GM21825 (cell line): ENCODE measurements at regions not wholly inside any gene's neighbourhood (a gene's known extent, or its start where the extent isn't known, plus 50 kb on each side); places are given as distances from the start of the nearest gene placed in this dataset.
"Not testable (repeated sequence)": the region's sequence is repeated elsewhere in the genome, so short reads cannot be mapped to it uniquely, and the experiment has no call there.

Source experiments
- ATAC-seq: cut with Tn5 transposase; IDR thresholded peaks from one replicate; pipeline ENCODE4 v1.9.1; 2021; ENCODE audit warnings: mild to moderate bottlenecking, moderate library complexity; ENCODE audit not compliant: unreplicated experiment

- no peak for ATAC-seq
Measured at GRCh38 chr2:39998617-39999016, 219.6 kb upstream of the THUMPD2 start.

DNA sequence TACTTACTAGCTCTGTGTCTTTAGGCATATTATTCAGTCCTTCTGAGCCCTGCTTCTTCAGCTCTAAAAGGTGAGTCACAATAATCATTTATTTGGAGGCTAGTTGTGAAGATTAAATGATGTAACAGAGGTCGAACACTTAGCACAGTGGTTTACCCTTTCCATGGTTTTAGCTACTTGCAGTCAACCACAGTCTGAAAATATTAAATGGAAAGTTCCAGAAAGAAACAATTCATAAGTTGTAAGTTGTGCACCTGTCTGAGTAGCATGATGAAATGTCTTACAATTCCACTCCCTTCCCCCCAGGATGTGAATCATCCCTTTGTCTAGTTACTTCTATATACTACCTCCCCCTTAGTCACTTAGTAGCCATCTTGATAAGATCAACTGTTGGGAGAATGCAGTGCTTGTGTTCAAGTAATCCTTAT, 217.6 kb upstream of the THUMPD2 start:
- ATAC-seq, result no peak

GRCh38 chr2:39995005-39995737, 216.1 kb upstream of the THUMPD2 start:
- no peak for ATAC-seq

- ATAC-seq, result no peak
Measured at GRCh38 chr2:39994151-39994550, 215.1 kb upstream of the THUMPD2 start.

DNA sequence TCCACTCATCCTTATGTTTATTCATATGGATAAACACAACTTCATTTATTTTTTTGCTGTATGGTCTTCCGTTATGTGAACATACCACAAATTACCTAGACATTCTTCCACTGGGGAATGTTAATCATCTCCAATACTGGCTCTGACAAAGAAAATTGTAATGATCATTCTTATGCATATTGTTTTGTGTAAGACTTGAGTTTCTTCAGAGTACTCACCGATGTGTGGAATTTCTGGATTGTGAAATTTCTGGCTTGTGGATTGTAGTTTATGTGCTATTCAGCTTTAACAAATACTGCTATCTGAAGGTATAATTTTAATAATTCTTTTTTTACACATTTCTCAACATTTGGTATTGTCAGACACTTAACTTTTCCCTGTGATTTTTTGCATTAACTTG, 212.2 kb upstream of the THUMPD2 start:
- no peak for ATAC-seq

DNA sequence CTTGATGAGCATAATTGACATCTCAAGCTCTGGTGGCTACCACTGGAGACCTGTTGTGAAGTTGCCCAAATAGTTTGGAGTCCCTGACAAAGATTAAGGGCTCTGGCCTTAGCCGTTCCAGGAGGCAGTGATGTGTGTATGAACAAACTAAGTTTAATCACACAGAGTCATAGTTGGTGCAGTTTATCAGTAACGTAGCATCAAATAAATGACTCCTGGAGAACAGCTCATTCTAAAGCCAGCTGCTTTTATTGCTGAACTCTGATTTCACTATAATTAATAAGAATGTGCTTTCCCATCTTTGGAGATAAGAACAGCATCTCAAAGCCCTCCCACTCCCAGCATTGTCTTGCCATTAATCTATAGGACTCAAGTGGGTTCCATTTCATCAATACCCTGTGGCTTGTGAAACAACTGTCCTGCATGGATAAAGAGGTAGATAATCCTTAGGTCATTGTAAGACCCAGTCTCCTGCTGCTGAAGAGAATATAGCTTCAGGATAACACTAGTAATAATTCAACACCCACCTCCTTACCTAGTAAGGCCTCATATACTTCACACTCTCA, 211.4 kb upstream of the THUMPD2 start:
- ATAC-seq, result no peak

DNA sequence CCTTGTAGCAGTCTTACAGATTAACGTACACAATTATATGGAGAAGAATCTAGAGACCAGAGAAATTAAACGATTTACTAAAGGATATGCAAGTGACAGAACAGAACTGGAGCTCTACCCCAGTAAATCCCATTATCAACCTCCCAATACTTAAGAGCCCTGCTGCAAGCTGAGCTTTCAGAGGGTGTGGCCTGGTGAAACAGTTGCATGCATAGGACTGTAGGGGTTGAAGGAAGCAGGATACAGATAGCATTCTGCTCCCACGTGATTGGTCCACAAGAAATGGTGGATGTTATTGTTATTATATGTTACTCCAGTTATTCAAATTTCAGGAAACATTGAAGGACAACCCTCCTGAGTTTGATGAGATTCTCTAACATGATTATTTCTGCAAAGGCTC, 210.8 kb upstream of the THUMPD2 start:
- no peak for ATAC-seq

- no peak for ATAC-seq
Measured at GRCh38 chr2:39981883-39982311, 202.8 kb upstream of the THUMPD2 start.

- ATAC-seq, result no peak
Measured at GRCh38 chr2:39975476-39976020, 196.5 kb upstream of the THUMPD2 start.

- no peak for ATAC-seq
Measured at GRCh38 chr2:39968037-39968436, 189.0 kb upstream of the THUMPD2 start.

GRCh38 chr2:39960681-39961080, 181.6 kb upstream of the THUMPD2 start:
- not testable (repeated sequence) for ATAC-seq

GRCh38 chr2:39954346-39954745, 175.3 kb upstream of the THUMPD2 start:
- no peak for ATAC-seq

- ATAC-seq, result no peak
Measured at GRCh38 chr2:39949131-39949530, 170.1 kb upstream of the THUMPD2 start.

DNA sequence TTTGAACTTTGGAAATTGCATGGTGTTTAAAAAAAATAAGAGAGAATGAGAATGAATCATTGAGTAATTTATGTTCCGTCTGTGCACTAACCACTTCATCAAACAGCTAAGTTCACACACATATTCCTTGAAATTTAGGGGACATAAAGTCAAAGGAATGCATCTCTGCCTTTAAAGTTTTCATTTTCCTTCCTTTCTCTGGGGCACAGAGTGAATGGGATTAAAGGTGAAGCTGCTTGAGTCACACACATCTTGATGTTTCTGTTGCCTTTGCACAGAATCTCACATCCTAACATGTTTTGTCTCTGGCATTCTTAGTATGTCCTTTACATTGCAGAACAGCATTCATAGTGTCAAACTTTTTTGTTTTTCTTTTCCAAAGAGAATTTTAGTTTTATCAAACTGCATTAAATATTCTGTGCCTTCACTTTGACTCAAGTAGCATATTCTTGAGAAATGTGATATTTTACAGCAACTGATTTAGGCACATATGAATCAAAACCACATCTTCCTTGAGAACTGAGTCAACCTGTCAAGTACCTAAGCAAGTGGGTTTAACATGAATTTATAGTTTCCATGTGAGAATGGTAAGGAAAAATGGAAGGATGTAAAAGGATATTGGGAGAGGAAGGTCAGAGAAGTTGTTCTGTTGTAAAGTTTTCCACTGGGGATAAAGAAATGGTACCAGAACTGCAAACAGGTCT, 169.1 kb upstream of the THUMPD2 start:
- ATAC-seq, result no peak

GRCh38 chr2:39947294-39948015, 168.4 kb upstream of the THUMPD2 start:
- no peak for ATAC-seq

DNA sequence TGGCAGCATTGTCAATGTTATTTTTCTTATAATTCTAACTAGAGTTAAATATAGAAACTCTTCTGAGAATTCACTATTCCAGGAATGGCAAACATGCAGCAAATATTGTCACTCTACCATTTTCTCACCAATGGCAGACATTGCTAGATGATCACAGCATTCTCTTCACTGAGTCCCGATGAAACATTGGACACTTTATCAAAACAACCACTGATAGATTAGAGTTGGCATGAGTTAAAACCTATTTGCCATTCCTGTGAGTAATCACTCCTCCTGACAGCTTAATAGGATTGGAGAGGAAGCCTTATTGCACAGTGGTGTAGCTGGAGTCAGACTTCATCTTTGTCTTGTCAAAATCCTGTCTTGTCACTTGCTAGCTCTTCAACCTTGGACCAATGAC, 163.9 kb upstream of the THUMPD2 start:
- no peak for ATAC-seq

DNA sequence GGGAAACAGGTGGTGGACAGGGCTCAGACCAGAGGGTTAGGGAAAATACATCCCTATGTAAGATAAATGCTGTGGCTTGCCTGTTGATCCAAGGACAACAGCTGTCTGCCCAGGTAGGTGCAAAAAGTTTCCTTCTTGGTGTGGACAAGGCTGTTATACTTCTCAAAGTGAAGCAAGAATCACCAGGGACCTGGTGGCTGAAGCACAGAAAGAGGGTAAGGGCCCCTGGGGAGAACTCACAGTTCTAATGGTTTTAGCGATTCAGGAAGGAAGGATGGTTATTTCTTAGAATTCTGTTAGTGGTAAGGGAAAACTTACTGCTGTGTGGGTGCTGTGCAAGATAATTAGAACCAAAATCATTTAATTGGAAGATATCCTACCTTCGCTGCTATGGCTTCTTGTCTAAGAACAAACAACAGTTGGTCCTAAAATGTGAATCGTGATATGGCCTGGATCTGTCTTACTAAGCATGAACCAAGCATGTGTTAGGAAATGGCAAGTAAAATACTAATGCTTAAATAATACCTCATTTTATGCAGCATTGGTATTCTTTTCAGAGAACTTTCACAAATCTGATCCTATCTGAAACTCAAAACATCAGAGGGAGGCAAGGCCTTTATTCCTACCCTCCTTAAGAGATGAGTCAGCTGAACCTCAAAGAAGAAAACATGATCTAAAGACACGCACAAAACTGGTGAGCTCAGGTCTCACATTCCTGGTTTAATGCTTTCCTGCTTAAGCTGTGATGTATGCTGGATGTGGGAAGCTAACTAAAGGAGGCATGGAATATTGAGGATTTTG, 159.2 kb upstream of the THUMPD2 start:
- ATAC-seq, result no peak

DNA sequence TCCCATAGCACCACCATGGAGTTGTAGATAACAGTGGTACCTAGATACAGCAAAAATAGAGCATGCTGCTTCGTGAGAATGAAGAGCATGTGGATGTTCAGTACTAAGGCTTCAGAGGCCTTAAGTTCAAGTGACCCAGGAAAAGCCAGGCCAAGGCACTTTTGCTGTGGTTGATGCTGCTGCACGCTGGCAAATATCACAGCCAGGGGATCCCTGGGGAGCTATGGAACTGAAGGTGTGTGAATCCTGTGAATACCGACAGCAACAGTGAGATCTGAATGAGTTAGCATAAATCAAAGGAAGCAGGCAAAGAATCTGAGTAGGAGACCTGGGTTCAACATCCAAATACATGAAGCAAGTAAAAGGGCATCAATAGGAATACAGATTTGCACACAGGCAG, 158.6 kb upstream of the THUMPD2 start:
- no peak for ATAC-seq

DNA sequence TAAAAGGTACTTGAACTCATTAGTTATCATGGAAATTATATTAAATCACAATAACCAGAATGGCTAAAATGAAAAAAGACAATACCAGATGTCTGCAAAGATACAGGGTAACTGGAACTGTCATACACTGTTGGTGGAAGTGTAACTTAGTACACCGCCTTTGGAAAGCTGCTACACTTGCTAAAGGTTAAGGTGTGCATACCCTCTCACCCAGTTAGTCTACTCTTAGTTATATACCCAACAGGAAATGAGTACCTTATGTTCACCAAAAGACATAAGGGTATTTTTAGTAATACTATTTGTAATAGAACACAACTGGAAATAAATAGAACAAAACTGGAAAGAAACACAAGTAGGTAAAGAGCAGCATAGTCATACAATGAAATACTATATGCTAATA, 155.8 kb upstream of the THUMPD2 start:
- ATAC-seq, result no peak

- ATAC-seq, result no peak
Measured at GRCh38 chr2:39933196-39933595, 154.1 kb upstream of the THUMPD2 start.
